ENCODE measurements at regions not wholly inside any gene's neighbourhood (a gene's known extent, or its start where the extent isn't known, plus 50 kb on each side); places are given as distances from the start of the nearest gene placed in this dataset.
A peak's percentile ranks its signal among the peaks of the same experiment; 100 is the strongest.

- Histone ChIP-seq H3K27me3 (ENCODE audit: control insufficient read depth, insufficient read depth, low read length) (no peaks in the 10 kb centered on the region), H3K4me3 (ENCODE audit: low read depth, low read length) (no peak overlapping the region), H3K36me3 (ENCODE audit: control insufficient read depth, insufficient read depth, low read length) (no peaks in the 10 kb centered on the region)
- TF ChIP-seq CTCF (IDR thresholded peaks at IDR 0.05; ENCODE audit: insufficient read depth, low read length, severe bottlenecking): peak; percentile 34
- DNase-seq (ENCODE audit: low read depth): peak; percentile 31
- no peak for FAIRE-seq
Observed at GRCh38 chrX:128106630-128107029, 54.4 kb upstream of the ACTRT1 start.

- no peaks in the 10 kb centered on the region for H3K36me3 ChIP-seq (ENCODE audit: control insufficient read depth, insufficient read depth, low read length)
- no peak overlapping the region for H3K4me3 ChIP-seq (ENCODE audit: low read depth, low read length)
- FAIRE-seq: no peak
- no peak for DNase-seq (ENCODE audit: low read depth)
- no peaks in the 10 kb centered on the region for H3K27me3 ChIP-seq (ENCODE audit: control insufficient read depth, insufficient read depth, low read length)
- TF ChIP-seq CTCF (IDR thresholded peaks at IDR 0.05; ENCODE audit: insufficient read depth, low read length, severe bottlenecking): no peak
Observed at GRCh38 chrX:128105659-128106058, 53.5 kb upstream of the ACTRT1 start.

Data from bronchial epithelial cell (primary cell).